ENCODE measurements at regions not wholly inside any gene's neighbourhood (a gene's known extent, or its start where the extent isn't known, plus 50 kb on each side); places are given as distances from the start of the nearest gene placed in this dataset.

DNA sequence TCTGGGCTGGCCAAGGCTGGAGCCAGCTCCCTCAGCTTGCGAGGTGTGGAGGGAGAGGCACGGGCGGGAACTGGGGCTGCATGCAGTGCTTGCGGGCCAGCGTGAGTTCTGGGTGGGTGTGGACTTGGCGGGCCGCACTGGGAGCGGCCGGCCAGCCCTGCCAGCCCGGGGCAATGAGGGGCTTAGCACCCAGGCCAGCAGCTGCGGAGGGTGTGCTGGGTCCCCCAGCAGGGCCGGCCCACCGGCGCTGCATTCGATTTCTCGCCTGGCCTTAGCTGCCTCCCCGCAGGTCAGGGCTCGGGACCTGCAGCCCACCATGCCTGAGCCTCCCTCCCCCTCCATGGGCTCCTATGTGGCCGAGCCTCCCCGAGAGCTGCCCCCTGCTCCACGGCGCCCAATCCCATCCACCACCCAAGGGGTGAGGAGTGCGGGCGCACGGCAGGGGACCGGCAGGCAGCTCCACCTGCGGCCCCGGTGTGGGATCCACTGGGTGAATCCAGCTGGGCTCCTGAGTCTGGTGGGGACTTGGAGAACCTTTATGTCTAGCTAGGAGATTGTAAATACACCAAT lies 302.6 kb upstream of the ADAMTS16 start:
- no peak for DNase-seq

DNA sequence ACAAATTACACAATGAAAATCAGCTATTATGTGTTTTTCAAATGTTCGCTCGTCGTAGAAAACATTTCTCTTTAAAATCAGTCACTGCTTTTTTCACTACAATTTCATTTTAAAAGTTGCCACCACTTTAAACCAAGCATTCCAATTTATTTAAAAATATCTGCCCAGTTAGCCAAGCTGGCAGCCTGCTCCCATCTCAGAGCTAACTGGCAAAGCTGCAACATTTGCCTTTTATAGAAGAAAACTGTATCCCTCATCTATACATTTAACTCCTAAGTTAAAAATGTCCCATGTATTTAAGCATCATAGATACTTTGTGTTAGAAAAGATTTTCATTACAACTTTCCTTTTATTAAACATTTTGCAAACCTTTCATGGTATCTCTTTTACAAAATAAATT lies 294.9 kb upstream of the ADAMTS16 start:
- no peak for DNase-seq

DNA sequence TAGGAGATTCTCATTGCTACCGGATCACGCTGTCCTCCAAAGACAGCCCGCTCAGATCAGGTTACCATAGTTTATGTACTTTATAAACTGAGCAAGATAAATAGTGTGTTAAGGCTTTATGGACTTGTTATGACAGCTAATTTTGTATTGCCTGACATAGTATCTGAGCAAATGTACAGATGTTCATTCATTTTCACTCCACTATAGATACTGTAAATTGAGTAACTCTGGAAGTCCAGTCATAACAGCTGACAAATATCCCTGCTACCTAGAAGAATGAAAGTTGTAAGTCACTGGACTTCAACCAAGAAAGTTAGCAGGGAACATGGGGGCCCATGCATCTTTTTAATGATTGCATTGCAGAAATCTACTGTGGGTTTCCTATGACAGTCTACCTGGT lies 292.4 kb upstream of the ADAMTS16 start:
- DNase-seq = no peak

DNA sequence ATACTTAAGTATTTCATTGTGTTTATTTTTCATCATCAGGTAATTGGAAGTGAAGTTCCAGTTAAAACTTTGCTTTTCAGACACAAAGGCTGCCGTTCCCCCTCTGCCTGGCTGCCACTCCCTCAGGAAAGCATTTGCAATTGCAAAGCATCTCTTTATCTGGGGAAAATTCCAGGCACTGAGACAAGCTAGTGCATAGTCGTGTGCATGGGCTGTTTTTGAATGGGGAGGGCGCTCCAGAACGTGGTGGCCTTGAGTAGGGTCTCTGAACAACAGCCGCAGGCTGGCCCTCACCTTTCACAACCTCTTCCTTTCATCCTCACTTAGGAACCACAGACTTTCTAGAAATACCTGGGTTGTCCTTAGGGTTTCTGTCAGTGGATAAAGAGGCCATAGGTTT lies 285.1 kb upstream of the ADAMTS16 start:
- DNase-seq = no peak

DNA sequence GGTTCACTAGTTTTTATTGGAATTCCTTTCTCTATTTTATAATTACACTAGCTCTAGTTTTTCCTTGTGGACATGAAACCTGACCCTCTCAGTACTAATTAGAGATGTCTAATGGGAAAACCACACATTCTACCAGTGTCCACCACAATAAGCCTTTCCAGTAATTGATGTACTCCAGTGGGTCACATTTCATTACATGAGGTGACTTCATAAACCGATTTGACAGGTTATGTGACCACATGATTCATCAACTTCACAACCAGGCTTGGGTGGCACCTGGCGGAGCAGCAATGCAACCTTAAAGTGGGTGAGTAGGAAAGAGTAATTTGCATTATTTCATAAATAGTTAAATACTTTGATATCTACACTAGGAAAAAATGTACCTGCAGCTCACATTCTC lies 284.2 kb upstream of the ADAMTS16 start:
- no peak for DNase-seq

DNA sequence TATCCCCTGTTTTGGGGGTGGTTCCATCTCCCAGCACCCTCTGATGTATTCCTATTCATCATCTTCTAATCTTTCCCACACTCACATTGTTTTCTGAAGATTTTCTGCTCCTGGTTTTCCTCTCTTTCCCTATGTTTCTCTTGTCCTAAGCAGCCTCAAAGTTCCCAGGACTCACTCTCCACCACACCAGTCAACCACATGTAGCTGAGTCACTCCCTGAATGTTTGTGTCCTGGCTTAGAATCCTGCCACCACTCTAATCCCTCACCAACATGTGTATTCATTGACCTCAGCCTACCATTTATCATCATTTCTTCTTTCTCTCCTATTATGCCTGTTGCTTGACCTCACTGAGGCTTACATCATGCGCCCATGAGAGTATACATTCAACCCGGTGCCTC lies 282.4 kb upstream of the ADAMTS16 start:
- no peak for DNase-seq

DNA sequence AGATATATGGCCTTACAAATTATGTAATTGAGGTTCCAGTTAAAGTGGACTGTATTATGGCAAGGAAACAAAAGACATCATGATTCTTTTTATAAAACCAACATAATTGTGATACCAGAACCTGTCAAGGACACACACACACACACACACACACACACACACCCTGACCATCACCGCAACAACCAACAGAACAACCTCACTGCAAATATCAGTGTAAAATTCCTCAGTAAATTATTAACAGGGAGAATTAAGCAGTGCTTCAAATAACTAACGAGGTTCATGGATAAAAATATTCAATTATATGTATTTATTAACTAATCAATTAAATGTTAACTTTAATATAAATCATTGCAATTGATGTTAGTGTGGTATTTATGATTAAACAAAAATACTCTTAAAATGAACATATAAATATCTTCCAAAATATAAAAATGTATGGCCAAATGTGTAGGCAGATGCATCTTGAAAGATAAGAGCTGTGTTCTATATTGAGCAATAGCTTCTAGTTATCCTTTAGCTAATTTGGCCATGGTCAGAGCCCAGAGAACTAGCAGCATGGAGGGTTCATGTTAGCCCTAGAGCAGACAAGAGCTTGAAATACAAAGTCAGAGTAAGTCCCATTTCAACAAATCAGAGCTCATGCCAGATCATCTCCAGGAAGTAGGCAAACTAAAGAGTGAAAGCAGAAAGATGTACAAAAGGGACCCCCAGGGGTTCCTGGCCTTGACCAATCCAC lies 280.5 kb upstream of the ADAMTS16 start:
- DNase-seq = no peak

DNA sequence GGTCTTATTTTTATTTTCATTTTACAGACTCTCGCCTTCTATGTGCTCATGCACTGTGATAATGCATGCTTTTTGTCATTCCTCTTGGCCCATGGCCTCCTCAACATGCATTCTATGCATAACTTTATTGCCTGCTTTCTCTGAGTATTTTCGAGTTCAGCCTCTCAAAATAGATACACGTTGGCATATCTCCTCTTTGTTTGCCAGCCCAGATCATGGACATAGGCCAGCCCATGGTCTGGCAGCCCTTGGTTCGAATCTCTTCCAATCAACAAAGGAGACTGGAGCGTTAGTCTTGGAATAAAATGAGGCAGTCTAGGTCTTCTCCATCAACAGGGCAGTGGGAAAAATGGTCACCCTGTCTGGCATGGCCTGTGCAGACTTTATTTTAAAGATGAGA lies 279.5 kb upstream of the ADAMTS16 start:
- no peak for DNase-seq

DNA sequence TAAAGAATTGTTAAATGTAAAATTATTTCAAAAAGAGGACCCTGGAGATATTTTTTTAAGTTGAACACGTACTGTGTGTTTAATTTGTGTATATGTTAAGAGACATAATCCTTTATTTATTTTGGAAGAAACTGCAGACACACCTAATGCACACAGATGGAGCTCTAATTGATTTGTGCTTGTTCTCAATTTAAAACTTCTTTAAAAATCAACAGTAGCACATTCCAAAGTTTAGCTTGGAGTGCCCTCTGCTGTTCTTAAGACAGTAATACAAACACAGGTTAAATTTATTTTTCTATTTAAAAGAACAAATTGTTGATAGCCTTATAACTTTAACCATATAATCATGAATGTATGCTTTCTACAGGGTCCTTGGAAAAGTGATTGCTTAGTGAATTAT lies 277.6 kb upstream of the ADAMTS16 start:
- no peak for DNase-seq

DNA sequence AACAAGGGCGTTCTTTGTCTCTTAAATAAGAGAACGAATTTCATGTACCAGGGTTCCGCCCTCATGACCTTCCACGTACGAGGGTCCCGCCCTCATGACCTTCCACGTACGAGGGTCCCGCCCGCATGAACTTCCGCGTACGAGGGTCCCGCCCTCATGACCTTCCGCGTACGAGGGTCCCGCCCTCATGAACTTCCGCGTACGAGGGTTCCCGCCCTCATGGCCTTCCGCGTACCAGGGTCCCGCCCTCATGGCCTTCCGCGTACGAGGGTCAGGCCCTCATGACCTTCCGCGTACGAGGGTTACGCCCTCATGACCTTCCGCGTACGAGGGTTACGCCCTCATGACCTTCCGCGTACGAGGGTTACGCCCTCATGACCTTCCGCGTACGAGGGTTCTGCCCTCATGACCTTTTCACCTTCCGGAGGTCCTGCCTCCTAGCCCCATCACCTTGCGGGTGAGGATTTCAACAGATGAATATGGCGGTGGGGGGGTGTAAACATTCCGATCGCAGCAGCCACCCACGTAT lies 273.9 kb upstream of the ADAMTS16 start:
- DNase-seq = no peak

DNA sequence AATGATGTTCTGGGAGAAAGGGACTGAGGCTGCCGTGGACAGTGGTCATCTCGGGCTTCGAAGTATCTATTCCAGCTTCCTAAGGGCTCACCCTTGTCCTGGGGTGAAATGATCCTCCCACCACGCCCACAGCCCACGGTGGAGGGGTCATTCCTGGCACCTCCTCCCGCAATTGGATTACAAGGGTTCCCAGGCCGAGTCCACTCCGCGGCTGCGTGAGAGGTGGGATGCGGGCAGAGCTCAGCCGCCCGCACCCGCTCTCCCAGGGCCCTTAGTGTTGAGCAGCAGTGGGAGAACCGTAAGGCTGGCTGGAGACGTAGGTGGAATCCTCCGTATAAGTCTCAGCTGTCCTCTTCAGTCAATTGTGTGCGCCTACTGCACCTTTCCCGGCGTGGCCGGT lies 273.3 kb upstream of the ADAMTS16 start:
- DNase-seq = no peak

DNA sequence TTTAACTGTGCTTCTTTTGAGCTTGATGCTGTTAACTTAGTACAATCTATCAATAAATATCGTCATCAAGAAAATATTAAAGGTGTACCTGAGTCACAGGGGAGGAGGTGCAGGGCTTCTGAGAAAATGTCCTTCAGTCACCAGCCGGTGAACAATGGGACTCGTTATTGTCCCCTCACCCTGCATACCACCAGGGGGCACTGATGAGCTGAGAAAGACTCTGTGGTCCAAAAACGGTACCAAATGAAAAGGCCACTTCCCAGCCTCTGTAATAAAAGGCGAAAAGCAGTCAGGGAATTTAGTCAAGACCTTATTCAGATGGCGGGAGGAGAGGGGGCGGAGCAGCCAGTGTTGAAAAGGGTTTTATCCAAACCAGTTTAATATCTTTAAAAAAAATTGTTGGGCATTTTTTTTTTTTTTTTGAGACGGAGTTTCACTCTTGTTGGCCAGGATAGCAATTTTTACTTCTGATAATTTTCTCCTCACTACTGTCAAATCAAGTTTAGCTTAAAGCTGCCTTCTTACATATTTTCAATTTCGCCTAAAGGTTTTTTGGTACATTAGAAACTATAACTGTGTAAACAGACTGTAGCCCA lies 271.9 kb upstream of the ADAMTS16 start:
- peak in 7 of 14 donors; percentile 7 to 47 (median 37) for DNase-seq

DNA sequence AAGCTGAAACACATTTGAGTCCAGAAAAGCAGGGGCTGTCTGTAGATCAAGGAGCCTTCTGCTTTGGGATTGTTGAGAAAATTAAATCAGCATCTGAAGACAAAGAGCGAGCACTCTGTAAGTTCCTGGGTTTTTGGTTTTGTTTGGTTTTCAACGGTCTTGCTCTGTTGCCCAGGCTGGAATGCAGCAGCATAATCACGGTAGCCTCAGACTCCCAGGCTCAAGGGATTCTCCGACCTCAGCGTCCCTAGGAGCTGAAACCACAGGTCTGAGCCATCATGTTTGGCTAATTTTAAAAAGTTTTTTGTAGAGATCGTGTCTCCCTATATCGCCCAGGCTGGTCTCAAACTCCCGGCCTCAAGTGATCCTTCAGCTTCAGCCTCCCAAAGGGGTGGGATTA lies 266.5 kb upstream of the ADAMTS16 start:
- DNase-seq = no peak

DNA sequence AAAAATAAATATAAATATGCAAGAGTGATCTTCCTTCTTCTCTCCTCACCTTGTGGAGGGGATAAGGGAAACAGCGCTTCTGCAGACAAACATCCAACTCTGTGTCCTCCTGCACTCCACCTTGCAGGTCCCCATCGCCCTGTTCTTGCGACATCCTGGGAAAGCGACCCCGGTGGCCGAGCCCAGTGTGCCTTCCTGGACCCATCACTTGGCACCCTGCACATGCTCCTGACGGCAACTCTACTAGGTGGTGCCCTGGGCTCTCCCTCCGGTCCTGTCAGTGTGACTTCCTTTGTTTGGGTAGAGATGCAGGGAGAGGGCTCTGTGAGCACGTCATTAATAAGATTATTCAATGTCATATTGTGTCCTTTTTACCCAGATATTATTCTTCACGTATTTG lies 266.0 kb upstream of the ADAMTS16 start:
- no peak for DNase-seq

DNA sequence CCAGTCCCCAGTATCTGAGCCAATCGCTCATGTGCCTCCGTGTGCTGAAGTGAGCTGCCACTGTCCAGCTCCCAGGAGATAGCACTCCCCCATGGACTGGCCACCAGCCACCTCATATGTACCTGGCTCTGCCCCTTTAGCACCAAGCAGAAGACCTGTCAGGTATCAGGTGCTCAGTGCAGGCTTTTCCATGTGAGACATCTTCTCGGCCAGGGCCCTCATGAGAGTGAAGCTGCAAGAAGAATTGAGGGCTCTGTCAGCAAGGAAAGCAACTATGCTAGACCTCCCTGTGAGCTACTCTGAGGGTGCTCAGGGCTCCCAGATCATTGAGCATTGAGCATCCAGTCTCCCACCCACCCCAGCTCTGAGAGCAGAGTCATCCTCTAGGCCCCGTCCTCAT lies 264.2 kb upstream of the ADAMTS16 start:
- DNase-seq = no peak

DNA sequence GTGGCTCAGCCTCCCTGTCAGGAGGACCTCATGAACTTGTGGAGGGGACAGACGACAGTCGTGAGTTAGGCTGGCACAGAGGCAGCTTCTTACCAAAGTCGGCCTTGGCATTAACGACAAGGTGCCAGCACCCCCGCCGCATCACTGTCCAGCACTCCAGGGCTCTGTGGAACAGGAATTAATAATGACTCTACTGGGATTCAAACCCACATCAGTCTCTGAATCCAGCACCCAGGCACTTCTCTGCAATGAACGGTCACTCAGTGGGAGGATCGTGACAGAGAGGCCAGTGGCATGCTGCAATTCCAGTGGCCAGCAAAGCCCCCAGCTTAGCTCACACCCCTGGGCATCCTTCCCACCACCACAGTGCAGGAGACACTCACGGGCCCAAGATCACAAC lies 263.3 kb upstream of the ADAMTS16 start:
- no peak for DNase-seq

DNA sequence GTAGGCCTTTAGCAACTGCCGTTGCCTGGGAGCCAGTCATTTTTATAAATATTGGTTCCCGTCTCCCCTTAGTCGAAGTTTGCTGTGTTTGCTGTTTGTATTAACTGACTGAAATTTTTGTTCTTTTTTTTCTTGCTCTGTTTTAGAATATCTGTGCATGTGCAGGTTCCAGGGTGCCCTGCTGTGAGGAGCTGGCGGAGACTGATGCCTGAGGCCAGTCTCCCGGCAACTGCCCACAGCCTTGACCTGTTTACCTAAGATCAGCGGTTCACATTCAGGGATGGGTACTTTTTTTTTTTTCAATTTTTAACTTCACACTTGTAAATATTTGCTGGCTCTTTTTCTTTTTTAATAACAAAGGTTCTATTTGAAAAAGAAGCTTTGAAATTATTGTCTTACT lies 262.6 kb upstream of the ADAMTS16 start:
- peak in 1 of 14 donors; percentile 26 for DNase-seq

DNA sequence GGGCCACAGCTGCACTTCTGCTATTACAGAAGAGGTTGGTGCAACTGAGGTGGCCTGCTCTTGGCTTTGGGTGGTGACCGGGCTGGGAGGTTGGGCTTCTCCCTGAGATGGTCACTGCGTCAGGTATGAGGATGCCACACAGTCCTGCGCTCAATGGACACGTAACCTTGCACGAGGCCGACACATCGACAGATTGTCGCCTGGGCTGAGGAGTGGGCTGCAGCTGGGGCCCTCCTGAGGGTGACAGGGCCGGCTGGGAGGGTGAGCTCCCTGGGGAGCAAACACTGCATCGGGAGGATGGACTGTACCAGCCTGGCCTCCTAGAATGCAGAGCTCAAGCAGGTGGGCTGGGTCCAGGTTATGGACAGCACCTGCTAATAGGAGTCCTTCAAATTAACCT lies 261.1 kb upstream of the ADAMTS16 start:
- no peak for DNase-seq

DNA sequence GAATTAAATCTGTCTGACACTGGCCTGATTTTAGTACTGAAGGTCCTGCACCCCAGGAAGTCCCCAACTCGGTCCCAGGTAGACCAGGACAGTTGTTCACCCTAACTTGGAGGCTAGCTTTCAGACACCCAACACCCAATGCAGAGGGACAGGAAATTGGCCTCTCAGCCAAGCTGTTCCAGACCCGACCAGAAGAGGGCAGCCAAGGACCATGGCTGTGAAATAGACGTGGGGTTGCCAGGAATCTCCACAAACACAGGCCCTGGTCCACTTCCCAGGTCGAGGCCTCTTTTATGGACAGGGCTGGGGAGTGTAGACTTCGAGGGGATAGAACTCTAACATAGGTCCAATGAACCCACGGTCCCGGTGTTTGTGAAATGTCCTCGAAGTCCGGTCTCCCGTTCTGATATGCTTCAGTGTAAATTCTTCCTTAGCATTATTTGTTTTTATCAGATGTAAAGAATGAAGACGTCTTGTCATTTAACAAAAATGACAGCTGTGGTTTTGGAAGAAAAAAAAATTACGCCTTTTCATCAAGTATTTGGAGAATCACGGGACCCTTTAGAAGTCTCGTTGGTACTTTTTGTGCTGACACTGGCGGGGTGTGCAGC lies 260.3 kb upstream of the ADAMTS16 start:
- peak in 13 of 14 donors; percentile 22 to 86 (median 60) for DNase-seq

DNA sequence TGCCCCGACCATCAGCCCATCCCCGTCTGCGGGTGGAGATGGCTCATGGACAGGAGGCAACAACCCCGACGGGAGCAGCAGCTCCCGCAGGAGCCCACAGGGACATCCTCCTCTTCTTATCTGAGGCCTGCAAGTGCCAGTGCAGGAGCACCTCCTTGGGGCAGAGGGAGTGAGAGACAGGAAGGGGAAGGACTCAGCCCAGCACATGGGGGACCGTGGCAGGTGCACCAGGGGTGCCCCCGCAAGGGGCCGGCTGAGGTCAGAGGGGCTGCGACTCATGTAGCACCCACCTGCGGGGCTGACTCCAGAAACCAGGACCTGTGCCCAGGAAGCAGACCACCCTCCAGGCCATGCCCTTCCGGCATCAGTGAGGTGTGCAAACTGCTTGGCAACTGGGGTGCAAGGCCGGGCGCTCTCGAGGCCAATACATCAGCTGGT lies 259.8 kb upstream of the ADAMTS16 start:
- DNase-seq = no peak

DNA sequence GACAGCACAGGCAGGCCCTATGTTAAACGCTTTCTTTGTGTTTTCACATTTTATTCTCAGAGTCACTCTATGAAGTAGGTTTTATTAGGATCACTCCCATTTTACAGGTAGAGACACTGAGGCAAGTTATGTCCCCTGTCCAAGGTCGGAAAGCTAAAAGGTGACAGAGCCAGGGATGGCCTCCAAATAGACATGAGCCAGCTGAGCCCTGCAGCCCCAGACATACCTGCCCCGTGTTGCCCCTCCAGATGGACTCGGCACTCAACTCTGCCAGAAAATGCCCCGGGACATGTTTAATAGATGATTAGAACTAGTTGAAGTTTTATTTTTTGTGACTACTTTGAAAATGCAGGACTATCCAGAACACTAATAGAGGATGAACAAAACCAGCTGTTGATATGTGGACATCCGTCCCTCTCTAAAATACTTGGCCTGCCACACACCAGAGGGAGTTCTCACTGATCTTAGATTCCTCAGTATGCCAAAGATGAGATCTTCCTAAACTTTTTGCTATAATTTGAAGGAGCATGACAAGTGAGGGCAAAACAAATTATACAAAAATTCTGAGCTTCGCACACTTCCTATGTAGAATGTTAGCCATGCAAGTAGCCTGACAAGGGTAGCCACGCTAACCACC lies 258.6 kb upstream of the ADAMTS16 start:
- no peak for DNase-seq

DNA sequence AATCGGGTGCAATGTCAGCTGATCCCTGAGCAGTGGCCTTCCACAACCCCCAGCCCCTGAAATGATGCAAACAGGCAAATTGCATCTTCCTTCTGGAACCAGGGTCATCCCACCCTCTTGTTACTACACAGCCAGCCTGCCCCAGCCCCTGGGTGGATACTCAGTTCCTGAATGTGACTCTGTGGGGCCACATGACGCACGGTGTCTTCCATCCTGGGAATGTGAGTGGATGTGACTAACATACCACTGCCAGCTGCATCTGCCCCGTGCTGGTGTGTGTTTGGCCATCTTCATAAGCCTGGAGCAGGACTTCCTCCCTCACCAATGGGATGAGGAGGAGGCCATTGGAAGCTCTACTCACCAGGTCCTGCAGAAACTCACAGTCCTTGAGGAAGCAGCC lies 257.9 kb upstream of the ADAMTS16 start:
- DNase-seq = no peak

DNA sequence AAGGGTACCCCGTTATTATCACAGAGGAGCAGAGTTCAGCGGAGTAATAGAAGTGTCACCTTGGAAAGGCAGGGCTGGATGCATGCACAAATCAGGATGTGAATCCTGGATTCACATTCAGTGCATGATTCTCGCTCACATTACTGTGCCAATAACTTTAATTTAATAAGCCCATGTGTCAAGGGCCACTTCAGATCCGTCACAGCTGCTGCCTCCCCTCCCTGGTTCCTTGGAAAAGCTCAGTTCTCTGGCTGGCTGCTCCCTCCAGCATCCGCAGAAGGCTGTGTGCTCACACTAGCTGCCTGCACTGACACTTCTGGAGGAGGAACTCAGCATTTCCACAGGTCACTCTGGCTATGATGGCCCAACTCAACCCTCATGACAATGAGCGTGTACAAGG lies 256.8 kb upstream of the ADAMTS16 start:
- no peak for DNase-seq
